Ureter (tissue), 1 donor: ENCODE measurements at regions not wholly inside any gene's neighbourhood (a gene's known extent, or its start where the extent isn't known, plus 50 kb on each side); places are given as distances from the start of the nearest gene placed in this dataset.
"Not testable (repeated sequence)": the region's sequence is repeated elsewhere in the genome, so short reads cannot be mapped to it uniquely, and the experiment has no call there.

ENCODE experiments used
- DNase-seq: peaks from one replicate; pipeline ENCODE4 v3.0.0-alpha.2; 2020; ENCODE audit warnings: low spot score
- donor health status: DM: yes; HTN: yes; CAD: no.

DNA sequence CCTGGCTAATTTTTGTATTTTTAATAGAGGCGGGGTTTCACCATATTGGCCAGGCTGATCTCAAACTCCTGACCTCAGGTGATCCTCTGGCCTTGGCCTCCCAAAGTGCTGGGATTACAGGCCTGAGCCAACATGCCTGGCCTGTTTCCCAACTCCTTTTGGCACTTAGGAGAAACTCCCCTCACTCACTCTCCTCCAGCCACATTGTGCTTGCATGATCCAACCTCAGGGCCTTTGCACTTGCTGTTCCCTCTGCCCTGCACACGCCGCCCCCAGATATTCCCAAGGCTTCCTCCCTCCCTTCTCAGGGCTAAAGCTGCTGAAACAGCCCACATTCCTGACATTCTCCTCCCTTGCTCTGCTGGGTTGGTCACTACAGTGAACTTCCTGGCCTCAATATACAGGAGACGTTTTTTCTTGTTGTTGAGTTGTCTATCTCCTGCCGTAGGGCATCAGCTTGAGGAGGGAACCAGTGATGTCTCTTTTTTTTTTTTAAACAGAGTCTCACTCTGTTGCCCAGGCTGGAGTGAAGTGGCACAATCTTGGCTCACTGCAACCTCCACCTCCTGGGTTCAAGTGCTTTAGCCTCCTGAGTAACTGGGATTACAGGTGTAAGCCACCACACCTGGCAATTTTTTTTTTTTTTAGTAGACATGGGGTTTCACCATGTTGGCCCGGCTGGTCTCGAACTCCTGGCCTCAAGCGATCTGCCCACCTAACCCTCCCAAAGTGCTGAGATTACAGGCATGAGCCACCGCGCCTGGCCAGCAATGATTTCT is 61.4 kb upstream of the PTPN1 start:
- not testable (repeated sequence) for DNase-seq

GRCh38 chr20:50449738-50450492 is 60.3 kb upstream of the PTPN1 start:
- no peak for DNase-seq

GRCh38 chr20:50450493-50450826 is 59.7 kb upstream of the PTPN1 start:
- DNase-seq, result no peak

- DNase-seq, result no peak
Measured at GRCh38 chr20:50450881-50451752, 59.1 kb upstream of the PTPN1 start.

DNA sequence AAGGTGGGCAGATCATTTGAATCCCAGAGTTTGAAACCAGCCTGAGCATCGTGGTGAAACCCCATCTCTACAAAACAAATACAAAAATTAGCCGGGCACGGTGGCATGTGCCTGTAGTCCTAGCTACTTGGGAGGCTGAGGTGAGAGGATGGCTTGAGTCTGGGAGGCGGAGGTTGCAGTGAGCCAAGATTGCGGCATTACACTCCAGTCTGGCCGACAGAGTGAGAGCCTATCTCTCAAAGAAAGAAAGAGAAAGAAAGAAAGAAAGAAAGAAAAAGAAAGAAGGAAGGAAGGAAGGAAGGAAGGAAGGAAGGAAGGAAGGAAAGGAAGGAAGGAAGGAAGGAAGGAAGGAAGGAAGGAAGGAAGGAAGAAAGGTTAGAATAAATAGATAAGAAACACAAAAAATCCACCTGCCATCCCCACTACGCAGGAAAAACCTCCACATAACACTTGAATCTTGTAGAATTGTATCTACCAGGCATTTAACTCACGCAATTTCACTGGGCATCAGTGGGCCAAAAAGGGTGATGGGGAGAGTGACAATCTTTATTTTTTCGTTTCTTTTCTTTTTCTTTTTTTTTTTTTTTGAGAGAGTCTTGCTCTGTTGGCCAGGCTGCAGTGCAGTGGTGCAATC is 58.3 kb upstream of the PTPN1 start:
- not testable (repeated sequence) for DNase-seq

DNA sequence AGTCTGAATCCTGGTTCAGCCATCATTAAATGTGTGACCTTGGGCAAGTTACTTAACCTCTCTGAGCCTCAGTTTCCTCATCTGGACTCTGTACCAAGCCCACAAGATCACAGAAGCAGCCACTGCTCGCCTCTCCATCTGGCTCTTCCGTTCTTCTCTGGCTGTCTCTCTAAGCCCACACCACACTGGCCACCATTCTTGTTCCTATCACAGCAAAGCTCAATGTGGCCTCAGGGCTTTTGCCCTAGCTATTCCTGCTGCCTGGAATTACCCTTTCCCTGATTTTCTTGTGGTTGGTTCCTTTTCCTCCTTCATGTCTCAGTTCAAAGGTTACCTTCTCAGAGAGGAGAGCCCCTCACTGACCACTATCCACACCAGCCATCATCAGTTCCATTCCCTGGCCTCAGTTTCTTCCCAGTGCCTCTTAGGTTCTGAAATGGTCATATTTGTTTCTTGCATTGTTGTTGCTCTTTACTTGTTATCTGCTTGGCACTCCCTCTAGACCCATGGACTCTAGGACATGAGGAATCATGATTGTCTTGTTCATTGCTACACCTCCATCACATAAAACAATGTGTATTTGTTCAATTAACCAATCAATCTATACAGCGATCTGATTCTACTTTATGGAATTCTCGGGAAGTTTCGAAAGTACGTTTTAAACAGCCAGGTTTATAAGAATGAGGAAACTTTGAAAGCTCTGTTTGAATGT is 56.5 kb upstream of the PTPN1 start:
- DNase-seq, result no peak

DNA sequence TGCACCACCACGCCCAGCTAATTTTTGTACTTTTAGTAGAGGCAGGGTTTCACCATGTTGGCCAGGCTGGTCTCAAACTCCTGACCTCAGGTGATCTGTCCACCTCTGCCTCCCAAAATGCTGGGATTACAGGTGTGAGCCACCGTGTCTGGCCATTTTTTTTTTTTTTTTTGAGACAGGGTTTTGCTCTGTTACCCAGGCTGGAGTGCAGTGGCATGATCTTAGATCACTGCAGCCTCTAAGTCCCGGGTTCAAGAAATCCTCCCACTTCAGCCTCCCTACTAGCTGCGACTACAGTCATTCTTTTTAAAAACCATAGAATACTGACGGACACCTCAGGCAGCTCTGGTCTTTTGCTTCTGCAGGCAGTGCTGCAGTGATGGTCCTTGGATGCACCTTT is 54.9 kb upstream of the PTPN1 start:
- DNase-seq, result not testable (repeated sequence)

- no peak for DNase-seq
Measured at GRCh38 chr20:50455656-50456451, 54.3 kb upstream of the PTPN1 start.

DNA sequence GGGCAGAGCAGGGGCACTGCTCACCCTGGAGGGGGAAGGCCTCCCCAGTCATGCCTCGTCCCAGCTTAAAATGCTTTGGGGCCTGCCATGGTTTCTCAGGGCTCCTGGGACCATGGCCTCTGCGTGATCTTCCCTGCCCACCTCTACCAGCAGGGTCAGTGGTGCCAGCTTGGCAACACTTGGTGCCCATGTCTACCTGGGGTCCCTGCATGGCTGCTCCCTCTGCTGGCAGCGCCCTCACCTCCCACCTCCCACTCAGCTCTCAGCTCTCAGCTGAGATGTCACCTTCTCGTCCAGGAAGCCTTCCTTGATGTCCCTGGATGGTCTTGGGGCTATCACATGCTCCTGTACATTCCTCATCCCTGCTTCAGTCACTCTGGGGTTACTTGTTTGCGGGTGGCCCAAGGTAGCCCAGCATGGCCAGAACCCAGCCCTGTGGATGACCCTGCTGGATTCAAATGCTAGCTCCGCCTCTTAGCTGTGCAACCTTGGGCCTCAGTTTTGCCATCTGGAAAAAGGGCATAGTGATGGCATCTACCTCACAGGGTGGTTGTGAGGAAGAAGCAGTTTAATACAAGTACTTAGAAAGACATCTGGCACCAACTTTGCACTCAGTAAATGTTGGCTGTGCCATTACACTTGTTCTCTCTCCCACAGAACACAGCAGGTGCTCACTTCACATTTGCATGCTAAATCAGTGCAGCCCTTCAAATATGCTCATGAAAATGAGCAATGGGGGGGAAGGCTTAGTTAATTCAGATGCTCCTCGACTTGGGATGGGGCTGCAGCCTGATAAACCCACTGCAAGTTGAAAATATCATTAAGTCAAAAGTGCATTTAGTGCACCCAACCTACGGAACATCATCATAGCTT is 53.5 kb upstream of the PTPN1 start:
- DNase-seq, result no peak

DNA sequence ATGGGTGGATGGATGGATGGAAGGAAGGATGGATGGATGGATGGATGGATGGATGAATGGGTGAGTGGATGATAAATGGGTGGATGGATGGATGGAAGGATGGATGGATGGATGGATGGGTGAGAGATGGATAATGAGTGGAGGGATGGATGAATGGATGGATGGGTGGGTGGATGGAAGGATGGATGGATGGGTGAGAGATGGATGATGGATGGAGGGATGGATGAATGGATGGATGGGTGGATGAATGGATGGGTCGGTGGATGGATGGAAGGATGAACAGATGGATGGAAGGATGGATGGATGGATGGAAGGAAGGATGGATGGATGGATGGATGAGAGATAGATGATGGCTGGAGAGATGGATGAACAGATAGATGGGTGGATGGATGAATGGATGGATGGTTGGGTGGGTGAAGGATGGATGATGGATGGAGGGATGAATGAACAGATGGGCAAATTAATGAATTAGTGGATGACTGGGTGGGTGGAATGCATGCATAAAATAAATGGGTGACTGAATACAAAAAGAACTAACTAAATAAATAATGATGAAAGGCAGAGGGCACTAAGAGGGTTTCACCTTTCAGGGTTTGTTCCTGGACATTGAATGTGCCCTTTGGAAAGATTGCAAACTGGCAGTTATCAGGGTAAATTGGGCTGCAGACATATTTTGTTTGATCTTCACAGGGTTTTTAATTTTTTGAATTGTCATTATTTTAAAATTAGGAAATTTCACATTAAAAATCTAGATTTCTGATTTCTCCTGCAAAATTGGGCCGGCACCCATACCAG is 50.9 kb upstream of the PTPN1 start:
- no peak for DNase-seq

DNA sequence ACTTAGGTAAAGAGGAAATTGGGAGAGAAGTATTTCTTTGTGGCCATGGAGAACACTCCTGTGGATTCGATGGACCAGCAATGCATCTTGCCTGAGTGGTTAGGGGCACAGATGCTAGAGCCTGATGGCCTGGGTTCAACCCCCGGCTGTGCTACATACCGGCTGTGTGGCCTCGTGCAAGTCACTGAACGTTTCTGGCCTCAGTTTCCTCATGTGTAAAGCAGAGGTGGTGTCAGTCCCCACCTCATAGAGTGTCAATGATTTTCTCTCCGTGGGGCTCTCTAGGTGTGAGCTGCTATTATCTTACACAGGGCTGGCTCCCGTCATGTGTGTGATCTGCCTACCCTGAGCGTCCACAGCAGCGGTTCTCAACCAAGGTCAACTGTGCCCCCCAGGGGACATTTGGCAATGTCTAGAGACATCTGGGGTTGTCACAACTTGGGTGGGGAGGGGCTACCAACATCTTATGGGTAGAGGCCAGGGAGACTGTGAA is 50.0 kb upstream of the PTPN1 start:
- no peak for DNase-seq
